DMS53 (cell line): ENCODE measurements at regions not wholly inside any gene's neighbourhood (a gene's known extent, or its start where the extent isn't known, plus 50 kb on each side); places are given as distances from the start of the nearest gene placed in this dataset.
"Not testable (repeated sequence)": the region's sequence is repeated elsewhere in the genome, so short reads cannot be mapped to it uniquely, and the experiment has no call there.

Experiments
- DNase-seq: peaks from one replicate; lab custom pipeline; 2025; lab: John Stamatoyannopoulos, UW

DNA sequence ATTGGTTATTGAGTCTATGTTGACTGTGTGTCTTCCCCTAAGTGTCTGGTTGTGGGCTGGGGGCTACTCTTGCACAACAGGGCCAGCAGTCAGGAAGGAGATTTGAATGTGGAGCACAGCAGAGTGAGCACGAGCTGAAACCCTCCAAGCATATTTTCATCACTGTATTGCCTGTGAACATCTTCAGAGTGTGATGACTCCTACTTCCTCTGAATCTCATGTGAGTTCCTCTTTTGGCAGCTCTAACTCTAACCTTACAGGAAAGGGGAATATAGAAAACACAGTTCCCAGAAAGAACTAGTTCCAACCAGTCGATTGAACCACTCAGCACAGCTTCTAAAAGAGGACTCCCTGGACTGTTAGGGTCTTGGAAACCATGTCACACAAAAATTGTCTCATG is 211.6 kb downstream of the RAP2B start:
- DNase-seq: no peak

DNA sequence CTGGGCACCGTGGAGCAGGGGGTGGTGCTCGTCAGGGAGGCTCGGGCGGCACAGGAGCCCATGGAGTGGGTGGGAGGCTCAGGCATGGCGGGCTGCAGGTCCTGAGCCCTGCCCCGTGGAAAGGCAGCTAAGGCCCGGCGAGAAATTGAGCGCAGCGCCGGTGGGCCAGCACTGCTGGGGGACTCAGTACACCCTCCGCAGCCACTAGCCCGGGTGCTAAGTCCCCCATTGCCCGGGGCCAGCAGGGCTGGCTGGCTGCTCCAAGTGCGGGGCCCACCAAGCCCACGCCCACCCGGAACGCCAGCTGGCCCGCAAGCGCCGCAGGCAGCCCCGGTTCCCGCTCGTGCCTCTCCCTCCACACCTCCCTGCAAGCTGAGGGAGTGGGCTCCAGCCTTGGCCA is 216.3 kb downstream of the RAP2B start:
- DNase-seq: not testable (repeated sequence)

DNA sequence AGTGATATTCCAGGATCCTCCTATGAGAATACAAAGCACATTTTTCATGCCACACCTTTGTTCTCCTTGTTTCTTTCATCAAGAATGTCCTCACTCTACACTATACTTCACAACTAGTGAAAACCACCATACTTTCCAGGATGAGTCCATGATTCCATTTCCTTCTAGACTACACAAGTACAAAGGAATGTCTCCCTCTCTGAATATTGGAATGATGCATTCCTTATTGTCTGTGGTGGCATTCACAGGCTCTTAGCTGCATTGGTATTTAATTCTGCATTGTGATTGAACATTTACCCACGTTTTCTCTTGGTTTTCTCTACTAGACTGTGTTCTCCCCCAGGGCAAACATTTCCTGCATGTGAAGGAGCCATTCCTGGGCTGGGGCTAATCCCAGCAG is 217.5 kb downstream of the RAP2B start:
- no peak for DNase-seq

DNA sequence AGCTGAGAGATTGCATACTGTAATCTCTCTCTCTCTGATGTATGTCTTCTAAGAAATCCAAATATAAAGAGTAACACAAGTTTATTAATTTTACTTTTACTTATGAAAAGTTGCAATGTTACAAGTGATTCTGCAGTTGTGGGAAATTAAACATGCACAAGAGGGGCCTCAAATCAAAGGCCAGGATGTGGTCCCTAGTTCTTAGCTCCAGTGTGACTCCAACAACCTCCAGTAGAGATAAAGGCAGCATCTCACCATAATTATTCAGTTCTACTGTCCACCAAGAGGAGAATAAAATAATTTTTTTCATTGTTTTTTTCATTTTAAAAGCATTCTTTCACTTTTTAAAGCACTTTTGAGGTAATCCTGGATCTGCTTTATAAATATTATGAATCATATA is 223.3 kb downstream of the RAP2B start:
- DNase-seq: no peak

DNA sequence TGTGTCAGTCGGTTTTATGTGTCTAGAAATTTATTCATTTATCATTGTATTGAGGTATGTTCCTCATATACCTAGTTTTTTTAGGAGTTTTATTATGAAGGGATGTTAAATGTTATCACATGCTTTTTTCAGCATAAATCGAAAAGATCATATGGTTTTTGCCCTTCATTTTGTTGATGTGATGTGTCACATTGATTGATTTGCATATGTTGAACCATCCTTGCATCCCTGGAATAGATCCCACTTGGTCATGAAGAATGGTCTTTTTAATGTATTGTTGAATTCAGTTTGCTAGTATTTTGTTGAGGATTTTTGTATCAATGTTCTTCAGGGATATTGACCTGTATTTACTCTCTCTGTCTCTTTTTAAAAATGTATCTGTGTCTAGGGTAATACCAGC is 230.3 kb downstream of the RAP2B start:
- no peak for DNase-seq

DNA sequence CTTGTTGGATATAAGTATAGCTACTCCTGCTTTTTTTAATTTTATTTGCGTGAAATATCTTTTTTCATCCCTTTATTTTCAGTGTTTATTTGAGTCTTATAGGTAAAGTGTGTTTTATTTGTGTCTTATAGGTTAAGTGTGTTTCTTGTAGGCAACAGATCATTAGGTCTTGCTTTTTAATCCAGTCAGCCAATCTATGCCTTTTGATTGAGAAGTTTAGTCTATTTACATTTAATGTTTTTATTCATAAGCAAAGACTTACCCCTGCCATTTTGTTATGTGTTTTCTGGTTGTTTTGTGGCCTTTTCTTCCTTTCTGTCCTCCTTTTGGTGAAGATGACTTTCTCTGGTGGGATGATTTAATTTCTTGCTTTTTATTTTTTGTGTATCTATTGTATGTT is 232.0 kb downstream of the RAP2B start:
- DNase-seq: no peak

DNA sequence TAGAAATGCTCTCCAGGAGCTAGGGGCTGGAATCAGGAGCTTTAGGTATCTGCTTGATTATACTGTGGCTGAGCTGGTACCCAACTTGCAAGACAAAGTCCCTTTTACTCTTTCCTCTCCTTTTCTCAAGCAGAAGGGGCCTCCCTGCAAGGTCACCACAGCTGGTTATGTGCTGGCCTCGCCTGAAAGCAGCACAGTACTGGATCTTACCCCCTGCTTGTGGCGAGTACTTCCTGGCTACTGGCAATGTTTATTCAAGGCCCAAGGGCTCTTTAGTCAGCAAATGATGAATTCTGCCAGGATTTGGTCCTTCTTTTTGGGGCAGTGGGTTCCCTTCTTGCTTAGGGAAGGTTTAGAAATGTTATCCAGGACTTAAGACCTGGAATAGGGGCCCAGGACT is 234.6 kb downstream of the RAP2B start:
- peak; percentile 4 for DNase-seq

DNA sequence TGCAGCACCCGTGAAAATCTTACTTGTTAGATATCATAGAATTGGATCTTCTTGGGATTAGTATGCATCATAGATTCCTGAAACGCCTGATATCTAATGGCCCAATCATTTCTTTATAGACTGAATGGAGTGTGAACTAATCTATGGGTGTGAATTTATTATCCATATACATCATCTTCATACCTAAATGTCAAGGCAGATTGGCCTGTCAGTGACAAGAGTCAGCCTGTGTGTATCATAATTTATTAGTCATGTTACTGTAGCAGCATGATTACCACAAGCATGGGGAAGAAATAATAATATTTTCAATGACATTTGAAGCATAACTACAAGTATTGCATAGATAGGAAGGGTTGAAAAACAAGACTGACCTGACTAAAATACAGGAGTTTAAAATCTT is 235.8 kb downstream of the RAP2B start:
- DNase-seq: no peak

DNA sequence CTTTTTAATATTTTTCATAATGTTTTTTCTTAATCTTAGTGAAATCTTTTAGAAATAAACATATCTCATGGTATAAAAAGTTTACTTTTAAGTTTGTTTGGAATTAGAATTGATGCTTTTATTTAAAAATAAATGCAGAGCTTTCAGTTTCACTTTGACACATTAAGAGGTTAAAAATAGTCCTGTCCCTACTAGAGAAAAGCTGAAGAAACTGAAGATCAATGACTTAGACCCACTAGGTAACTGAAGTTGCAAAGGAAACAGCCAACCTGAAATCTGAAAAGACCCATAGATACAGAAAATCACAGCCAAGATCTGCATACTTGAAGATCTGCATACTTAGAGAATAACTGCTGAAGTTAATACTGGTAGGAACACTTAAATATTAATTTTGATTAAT is 237.6 kb downstream of the RAP2B start:
- no peak for DNase-seq

DNA sequence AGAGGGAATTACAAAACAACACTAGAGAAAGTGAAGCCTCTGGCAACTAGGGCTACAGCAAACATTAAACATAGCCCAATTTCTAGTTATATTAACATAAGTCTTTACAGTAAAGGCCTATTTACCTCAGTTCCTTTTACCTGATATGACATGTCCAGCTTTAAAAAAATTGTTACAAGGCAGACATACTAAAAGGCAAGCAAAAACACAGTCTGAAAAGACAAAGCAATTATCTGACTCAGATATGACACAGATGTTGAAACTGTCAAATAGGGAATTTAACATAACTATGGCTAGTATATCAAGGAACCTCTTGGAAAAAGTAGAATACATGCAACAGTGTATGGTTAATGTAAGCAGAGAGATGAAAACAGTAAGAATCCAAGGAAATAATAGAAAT is 238.6 kb downstream of the RAP2B start:
- DNase-seq: no peak

DNA sequence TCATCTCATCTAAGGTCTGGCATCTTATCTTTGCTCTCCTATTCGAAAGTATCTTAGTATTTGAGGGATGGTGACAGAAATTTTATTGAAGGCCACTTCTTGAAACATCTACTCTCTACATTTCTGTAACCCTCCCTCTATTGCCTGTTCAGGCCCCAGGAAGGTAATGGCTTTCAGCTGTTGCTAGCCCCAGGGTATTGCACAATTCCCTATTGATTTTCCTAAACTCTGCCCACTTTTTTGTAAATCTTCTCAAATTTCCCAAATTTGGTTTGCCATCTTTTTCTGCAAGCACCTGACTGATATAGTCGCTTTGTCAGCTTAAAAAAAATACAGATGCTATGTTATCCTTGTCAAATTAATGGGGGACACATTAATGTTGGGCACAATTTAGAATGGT is 242.1 kb downstream of the RAP2B start:
- no peak for DNase-seq

DNA sequence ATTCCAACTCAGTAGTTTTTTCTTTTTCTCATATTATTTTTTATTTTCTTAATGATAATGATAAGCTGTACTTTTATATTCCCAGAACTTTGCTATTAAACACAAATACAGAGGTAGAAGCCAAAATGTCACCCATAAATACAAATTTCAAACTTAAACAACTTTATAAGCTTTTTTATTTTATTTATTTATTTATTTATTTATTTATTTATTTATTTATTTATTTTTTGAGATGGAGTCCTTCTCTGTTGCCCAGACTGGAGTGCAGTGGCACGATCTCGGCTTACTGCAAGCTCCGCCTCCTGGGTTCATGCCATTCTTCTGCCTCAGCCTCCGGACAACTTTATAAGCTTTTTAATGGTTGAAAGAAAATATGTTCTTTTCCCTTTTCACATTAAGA is 243.3 kb downstream of the RAP2B start:
- not testable (repeated sequence) for DNase-seq

DNA sequence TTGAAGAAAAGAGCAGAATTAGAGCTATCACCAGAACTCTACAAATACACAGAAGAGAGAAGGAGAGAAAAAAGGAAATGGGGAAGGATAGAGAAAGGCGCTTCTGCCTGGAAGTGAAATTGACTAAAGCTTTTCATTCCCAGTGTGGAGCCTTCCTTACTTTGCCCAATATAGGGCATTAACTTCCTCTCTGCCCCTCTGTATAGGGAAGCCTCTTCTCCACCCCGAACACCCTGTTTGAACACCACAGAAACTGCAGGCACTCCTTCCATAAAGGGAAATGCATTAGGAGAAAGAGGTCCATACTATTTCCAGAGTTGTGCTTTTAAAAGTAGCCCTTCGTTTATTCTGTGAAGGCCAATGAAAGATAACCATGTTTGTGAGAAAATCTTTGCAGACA is 248.5 kb downstream of the RAP2B start:
- DNase-seq: no peak

DNA sequence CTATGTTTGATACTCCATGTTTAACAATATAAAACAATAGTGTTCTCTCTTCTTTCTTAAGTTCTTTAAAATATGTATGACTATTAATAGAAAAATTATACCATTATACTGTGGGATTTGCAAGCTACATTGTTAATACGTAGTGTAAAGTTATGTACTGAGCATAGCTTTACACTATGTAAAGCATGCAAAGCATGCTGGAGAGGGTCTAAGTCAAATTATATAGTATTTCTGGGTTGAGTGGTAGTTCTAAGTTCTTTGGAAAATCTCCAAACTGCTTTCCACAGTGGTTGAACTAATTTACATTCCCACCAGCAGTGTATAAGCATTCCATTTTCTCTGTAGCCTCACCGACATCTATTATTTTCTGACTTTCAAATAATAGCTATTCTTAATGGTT is 253.0 kb downstream of the RAP2B start:
- DNase-seq: no peak

DNA sequence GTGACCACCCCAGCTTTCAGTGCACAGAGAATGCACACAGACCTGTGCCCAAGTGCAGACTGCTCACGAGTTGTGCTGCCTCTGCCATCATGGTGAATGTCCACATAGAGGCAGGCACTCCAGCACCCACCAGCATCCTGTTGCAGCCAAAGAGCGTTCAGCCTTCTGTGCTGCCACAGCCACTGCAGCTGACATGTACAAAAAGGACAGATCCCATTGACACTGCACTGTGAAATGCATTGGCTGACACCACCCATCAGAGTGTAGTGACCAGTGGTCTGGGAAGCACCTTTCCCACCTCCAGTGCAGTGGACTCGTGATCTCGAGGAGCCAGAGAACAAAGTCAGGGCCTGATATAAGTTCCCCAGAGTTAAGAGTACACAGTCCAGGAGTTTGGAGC is 260.3 kb downstream of the RAP2B start:
- DNase-seq: no peak

DNA sequence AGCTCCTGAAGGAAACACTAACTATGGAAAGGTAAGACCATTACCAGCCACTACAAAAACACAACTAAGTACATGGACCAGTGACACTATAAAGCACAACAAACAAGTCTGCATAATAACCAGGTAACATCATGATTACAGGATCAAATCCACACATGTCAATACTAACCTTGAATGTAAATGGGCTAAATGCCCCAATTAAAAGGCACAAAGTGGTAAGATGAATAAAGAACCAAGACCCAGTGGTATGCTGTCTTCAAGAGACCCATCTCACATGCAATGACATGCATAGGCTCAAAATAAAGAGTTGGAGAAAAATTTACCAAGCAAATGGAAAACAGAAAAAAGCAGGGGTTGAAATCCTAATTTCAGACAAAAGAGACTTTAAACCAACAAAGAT is 261.8 kb downstream of the RAP2B start:
- DNase-seq: not testable (repeated sequence)

DNA sequence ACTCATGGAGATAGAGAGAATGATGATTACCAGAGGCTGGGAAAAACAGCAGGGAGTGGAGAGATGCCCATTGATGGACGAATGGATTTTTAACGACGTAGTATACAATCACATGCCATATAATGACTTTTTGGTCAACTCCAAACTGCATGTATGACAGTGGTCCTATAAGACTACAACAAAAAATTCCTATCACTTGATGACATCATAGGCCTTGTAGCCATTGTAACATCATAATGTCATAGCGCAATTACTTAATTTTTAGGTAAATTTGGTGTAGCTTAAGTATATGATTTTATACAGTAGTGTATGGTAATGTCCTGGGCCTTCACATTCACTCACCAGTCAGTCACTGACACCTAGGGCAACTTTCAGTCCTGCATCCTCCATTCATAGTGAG is 264.3 kb downstream of the RAP2B start:
- no peak for DNase-seq

DNA sequence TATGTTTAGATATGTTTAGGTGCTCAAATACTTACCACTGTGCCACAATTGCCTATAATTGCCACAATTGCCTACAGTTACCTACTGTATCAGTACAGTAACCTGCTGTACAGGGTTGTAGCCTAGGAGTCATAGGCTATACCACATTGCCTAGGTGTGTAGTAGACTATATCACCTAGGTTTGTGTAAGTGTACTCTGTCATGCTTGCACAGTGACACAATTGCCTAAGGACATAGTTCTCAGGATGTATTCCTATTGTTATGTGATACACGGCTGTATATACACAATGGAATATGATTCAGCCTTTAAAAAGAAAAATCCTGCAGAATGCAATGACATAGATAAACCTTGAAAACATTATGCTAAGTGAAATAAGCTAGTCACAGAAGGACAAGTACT is 264.8 kb downstream of the RAP2B start:
- DNase-seq: no peak

DNA sequence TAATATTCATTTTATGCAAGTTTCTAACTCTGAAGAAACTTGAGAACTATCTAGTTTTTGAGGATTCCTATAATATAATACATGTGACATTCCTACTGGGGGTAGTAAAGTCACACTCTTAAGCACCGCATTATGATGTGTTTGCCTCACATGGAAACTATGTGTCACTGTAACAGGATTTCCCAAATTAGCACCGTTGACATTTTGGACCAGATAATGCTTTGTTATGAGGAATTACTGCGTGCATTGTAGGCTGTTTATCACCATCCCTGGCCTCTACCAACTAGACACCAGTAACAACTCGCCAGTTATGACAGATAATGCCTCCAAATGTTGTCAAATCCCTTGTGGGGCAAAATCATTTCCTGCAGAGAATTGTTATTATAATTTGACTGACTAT is 267.8 kb downstream of the RAP2B start:
- no peak for DNase-seq

DNA sequence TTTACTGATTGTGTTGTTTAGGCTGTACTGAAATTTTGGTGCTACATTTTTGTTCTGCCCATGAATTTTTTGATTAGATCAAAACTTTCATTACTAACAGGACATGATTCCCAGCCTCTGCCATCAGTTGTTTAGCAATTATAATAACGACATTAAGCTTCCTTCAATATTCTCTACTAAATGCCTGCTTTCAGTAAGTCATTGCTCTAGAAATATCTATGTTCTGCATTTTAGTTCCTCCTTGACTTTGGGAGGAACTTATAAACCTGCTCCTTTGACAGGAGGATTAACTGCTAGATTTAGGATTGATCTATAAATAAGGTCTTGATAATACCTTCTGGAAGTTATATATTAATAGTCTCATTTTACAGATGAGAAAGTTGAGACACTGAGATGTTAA is 269.1 kb downstream of the RAP2B start:
- no peak for DNase-seq

DNA sequence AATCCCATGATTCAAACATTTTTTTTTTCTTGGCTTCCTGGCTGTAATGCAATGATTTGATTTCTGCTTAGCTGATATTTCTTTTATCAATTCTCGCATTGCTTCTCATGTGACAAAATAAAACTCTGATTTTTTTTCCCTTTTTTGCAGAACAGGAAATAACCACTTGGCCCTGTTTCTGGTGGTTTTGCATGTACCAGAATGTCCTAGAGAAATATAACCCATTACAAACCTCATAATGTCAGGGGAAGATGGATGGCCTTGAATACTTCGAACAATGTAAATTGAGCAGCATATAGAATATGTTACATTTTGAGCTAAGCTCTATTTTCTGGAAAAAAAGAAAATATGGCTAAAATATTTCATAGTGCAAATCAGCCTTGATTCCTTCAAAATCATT is 275.6 kb downstream of the RAP2B start:
- no peak for DNase-seq

DNA sequence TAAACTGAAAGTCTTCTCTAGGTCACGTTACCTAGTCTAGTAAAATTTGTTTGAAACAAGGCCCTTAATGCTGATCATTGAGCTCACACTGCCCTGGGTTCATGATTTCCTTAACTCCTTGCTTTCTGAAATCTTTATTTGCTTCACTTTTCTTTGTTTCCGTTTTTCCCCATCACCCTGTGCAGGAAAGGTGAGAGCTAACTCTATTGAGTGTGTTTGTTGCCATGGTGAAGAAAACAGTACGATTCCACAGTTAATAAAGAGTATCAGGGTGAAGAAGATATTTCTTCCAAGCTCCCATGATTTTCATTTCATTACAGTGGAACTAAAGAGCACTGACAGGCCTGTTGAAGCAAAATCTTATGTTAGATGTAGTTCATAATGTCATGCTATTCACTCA is 276.2 kb downstream of the RAP2B start:
- no peak for DNase-seq

DNA sequence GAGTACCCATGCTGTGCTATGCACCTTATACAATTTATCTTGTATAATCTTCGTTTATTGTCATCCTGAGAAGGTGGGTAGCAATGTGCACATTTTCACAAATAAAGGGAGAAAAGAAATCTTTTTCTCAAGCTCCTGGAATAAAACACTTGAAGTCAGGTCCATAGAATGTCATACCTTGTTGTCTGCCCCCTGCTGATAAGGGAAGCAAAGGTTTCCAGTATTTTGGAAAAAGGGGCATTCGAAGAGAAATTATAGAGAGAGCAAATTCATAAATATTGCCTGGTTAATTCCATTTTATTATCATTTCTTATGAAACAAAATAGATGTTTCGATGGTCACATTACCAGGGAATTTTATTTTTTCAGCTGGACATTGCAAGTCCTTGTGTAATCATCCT is 277.8 kb downstream of the RAP2B start:
- no peak for DNase-seq

DNA sequence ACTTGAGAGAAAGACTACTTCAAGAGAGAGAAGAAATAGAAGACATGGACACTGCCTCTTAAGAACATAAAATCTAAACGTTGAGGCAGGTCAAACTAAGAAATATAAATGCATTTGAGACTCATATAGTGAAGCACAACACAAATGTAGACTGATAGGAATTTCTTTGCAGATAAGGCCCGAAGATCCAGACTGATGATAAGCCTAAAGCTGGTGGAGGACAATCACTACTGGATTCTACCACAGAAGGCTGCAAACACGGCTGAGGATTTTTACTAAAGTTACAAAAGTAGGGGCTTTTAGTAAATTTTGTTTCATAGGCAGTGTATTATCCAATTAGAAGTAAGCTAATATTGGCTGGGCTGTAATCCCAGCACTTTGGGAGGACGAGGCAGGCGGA is 278.3 kb downstream of the RAP2B start:
- DNase-seq: no peak

DNA sequence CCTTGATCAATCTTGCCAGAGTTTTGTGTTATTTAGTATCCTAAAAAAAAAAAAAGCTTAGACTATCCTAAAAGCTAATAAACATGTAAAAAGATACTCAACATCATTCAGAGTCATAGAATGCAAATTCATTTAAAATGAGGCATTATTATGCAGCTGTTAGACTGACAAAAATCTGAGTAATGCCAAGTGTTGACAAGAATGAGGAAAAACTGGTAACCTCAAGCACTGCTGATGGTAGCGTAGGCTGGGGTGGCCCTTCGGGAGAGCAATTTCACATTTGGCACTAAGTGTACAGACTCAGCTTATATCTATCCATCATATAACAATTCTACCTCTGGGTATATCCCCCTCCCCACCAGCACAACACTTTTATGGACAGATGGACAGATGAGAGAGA is 280.4 kb downstream of the RAP2B start:
- no peak for DNase-seq
